GM21526 (cell line): ENCODE measurements at regions not wholly inside any gene's neighbourhood (a gene's known extent, or its start where the extent isn't known, plus 50 kb on each side); places are given as distances from the start of the nearest gene placed in this dataset.
"Not testable (repeated sequence)": the region's sequence is repeated elsewhere in the genome, so short reads cannot be mapped to it uniquely, and the experiment has no call there.

ENCODE experiments used
- ATAC-seq: cut with Tn5 transposase; IDR thresholded peaks from one replicate; pipeline ENCODE4 v1.9.1; 2021; ENCODE audit warnings: moderate library complexity; ENCODE audit not compliant: unreplicated experiment, low FRiP score

DNA sequence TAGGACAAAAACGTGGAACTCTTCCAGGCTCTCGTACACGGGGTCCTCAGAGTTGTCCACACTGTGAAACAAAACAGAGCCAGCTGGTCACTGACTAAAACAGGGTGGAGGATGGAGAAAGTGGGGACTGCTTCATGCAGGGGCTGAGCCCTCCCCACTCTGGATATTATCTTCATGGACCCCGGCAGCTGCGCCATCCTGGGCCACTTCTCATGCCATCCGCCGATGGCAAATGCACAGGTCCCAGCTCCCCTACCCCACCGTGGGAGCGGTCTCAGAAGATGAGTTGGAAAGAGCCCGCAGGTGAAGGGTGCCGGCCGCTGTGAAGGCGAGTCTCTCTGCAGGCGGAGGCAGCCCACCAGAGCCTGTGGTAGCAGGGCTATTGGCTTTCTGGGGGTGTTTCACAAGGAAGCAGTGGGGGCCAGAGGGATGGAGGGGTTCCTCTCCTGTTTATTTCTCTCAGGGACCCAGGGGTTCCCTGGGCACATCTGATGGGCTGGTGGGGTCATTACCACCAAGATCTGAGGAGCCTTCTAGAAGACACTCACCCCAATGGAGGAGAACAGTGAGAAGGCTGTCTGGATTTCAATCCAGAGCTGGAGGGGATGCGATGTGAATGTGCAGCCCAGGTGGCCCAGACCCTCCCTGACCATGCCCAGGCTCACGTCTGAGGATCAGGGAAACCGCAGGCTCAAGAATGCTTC lies 177.3 kb downstream of the KLF13 start:
- ATAC-seq = no peak

DNA sequence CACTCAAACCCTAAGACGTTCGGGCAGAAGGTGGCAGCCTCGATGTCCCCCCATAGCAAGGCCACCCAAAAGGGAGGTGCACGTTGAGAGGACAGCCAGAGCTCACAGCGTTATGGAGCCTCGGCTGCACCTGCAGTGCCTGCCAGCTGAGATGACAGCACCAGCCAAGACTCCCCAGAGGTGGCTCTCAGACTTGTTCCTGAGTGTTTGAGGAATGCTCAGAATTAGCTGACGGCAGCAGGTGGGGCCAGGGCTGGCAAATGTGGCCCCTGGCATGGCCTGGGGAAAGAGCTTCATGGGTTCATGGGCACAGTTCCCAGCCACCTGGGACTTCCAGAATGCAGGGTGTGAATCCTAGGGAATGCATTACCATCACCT lies 177.8 kb downstream of the KLF13 start:
- no peak for ATAC-seq

DNA sequence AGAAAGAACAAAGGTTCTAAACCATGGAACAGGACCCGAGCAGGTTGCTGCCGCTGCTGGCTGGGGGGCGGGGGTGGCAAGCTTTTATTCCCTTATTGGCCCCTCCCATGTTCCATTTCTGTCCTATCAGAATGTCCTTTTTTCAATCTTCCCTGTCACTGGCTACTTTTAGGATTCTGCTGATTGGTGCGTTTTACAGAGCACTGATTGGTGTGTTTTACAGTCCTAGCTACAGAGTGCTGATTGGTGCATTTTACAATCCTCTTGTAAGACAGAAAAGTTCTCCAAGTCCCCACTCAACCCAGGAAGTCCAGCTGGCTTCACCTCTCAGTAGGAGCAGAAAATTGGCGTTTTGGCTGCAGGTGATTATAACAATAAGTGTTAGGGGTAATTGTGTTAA lies 180.9 kb downstream of the KLF13 start:
- not testable (repeated sequence) for ATAC-seq

DNA sequence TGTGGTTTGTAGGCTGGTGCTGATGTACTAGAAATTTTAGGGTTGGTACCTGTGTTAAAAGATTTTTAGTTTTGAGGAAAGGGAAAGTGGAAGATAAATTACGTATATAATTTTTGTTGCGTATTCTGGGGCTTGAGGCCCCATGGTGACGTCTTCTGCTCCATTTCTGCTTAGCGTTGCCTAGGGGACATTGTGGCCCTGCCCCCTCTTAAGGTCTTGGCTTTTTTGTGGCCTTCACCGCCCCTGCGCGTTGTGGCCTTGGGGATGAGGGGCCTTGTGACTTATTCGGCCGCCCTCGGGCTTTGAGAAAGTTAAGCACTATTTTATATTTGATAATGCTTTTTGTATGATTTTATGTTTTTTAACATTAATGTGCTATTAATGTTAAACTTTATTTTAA lies 182.0 kb downstream of the KLF13 start:
- ATAC-seq = no peak

DNA sequence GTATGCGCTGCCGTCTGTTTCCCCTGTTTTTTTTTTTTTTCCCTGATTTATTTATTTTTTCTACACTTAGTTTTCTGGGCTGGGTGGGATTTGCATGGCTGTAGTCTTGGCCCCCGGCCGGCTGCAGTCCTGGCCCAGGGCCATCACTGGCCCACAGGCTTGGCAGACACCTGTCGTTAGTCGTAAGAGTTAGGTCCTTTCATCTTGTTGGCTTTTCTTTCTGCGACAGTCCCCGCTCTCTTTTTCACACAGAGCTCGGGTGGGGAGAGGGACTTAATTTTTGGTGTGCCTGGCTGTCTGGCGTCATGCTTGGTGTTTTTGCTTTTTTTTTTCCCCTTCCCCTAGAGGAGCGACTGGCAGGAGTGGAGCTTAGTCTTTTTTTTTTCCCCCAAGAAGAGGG lies 183.4 kb downstream of the KLF13 start:
- no peak for ATAC-seq

DNA sequence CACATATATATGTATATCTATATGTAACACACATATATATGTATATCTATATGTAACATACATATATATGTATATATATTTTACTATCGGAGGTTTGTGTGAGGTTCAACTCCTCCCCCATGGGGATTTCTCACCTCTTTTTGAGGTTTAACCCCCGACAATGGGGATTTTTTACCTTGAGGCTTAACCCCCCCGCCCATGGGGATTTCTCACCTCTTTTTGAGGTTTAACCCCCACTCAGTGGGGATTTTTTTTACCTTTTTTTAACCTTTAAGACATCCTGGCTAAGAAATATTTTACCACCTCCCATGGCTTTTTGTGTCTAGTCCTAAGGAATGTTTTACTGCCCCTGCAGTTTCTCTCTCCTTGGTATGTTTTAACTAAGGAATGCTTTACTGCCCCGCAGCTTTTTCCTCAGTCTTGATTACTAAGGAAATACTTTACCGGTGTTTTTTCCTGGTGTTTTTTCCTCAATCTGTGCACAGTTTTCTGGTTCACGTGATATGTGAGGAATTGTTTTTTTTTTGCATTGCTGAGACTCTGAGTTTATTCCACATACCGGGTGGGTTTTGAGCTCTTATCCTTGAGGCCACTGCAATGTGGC lies 185.2 kb downstream of the KLF13 start:
- no peak for ATAC-seq

DNA sequence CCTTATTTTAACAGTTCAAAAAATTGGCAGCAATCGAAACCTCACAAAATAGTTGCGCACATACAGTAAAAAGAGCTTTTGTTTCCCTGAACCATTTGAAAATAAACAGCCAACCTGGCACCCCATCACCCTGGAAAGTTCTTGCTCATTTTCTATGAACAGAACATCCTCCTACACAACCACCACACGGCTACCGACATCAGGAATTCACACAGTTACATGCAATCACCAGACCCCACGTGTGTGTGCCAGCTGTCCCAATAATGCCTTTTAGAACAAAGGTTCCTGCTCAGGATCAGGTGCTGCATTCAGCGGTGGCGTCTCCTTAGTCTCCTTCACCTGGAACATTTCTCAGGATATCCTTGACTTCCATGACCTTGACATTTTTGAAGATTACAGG lies 186.5 kb downstream of the KLF13 start:
- no peak for ATAC-seq

DNA sequence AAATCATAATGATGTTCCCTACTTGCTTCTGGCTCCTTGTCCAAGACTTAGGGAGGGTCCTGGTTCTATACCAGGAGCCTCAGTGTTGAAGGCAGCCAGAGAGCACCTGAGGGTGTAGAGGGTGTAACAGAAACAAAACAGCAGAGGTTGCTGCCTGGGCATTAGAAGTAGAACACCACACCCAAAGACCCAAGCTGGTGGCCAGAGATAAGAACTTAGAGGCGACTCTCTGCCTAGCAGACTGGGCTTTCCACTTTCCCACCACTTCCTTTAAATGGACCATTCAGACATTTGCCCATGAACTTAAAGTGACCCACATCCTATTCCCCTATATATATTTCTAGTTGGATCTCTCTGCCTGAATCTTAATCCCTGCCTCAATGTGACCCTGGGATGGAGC lies 189.8 kb downstream of the KLF13 start:
- ATAC-seq = no peak

DNA sequence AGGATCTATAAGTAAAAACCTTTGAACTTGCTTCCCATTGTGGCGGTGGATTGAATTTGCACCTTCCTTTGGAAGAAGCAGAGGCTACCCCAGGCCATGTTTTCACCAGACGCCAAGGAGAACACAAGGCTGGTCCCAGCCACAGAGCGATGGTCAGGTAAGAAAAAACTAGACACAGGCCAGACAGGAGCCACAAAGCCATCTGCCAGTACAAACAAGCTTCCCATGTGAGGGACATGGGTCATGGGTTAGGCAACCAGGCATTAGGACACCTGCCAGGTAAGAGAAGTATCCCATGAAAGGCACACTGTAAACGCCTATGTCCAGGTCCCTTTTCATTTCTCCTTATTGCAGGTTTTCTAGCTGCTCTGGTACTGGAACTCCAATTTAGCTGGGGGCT lies 190.2 kb downstream of the KLF13 start:
- no peak for ATAC-seq

DNA sequence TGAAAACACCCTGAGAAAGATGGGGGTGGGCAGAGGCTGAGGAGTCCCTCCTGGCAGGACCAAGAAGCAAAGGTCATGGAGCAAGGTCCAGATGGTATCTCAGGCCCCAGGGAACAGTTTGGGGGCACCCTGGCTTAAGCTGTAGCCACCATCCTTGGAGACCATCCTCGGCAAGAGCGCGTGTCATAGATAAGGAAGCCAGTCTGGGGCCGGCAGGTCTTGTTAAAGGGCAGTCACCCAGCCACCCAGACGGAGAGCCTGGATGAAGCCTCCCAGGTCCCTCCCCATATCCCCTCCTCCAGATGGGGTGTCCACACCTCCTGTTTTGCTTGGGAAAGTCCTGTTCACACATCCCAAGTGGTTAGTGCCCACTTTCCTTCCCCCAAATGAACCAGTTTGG lies 191.1 kb downstream of the KLF13 start:
- ATAC-seq = no peak

DNA sequence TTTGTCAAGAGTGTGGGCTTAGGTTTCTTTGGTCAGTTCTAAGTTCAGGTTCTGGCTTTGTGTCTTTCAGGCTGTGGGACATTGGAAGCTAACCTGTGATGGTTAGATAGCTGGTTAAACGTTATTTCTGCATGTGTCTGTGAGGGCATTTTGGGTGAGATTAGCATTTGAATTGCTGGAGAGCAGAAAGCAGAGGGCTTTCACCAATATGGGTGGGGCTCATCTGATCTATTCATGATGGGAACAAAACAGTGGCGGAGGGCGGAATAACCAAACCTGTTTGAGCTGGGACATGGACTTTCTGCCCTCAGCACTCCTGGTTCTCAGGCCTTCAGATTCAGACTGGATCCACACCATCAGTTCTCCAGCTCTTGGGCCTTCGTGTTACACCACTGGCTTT lies 195.4 kb downstream of the KLF13 start:
- no peak for ATAC-seq

DNA sequence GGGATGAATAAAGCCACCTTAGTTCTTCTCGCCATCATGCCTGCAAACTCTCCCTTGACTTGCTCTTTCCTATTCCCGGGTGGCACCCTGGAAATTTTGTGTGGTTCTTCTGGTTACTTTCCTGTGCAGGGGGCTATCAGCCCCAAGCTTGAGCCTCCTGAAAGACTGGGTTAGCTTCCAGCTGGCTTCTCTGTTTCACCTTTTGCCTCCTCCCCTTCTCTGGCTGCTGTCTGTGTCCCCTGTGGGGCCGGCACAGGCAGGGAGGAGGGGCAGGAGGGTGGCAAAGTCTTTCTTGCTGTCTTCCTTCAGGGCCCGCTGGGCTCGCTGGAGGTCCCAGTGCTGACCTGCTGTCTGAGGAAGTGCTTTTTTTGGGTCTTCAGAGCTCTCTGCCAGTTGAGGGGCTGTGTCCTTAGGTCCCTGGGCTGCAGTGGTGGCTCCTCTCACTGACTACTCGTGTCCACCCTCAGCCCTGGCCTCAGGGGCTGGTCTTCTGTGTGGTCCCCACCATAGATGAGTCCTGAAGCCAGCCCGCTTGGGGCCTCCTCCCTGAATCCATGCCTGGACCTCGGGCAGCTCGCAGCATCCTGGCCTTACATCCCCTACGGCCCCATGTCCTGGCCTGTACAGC lies 196.5 kb downstream of the KLF13 start:
- ATAC-seq = no peak

DNA sequence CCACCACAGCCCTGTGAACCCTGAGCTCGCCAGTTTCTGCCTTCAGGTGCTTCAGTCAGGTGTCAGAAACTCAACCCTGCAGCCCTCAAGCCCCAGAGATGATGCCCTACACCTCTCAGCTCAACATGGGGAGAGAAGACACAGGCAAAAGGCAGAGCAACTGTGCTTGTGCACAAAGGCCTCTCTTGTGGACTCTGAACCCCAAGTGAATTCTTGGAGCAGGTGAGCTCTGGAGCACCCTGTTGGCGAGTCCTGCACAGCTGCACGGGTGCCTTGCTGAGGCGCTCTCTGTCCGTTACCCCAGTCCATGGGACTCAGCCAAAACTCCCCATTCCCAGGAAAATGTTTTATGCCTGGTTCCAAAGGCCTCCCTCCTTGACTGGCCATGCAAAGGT lies 197.0 kb downstream of the KLF13 start:
- ATAC-seq = no peak

DNA sequence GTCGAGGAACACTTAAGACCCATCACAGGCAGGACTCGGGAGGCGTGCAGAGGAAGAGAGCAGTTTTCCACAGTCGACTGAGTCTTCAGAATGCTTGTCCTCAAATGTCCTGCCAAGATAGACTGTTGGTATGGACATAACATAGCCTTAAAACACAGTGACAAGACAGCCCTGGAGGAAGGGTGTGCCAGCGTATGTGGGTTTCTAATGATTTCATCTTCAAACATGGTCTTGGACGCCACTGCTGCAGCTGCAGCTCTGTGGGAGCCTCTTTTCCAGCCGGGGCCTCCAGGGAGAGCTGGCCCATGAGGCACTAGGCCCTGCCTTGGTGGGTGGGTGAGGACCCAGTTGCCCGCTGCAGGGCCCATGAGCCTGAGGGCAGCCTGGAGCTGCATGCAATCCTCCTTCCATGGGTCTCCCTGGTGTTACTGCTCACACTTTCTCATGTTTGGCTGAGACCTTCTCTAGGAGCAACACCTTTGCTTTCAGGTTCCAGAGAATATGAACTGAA lies 198.6 kb downstream of the KLF13 start:
- no peak for ATAC-seq

DNA sequence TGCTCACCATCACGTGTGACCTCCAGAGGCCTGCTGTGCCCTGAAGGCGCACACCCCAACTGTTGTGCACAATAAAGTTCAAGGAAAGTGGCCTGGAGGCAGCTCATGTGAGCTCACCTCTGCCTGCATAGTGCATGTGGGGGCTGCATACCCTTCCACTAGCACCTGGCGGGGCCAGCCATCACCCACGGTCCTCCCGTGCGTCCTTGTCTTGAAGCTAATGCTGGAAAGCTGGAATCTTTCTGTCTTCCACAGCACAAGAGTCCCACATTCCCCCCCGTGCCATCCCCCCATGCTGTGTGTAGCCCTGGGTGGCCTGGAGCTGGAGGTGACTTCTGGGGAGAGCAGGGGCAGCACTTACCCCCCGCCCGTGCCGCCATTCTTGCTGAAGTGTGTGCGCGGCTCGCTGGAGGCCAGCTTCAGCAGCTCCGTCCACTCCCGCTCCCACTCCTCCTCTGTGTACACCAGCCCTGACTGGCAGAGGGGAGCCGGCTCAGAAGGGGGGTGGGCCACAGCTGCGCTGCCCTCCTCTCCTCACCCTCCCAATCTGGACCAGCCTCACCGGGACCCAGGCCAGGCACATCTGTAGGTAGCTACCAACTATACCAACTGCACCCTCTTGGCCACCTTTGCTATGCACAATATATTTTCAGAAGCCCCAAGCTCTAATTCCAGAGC lies 199.5 kb downstream of the KLF13 start:
- no peak for ATAC-seq

DNA sequence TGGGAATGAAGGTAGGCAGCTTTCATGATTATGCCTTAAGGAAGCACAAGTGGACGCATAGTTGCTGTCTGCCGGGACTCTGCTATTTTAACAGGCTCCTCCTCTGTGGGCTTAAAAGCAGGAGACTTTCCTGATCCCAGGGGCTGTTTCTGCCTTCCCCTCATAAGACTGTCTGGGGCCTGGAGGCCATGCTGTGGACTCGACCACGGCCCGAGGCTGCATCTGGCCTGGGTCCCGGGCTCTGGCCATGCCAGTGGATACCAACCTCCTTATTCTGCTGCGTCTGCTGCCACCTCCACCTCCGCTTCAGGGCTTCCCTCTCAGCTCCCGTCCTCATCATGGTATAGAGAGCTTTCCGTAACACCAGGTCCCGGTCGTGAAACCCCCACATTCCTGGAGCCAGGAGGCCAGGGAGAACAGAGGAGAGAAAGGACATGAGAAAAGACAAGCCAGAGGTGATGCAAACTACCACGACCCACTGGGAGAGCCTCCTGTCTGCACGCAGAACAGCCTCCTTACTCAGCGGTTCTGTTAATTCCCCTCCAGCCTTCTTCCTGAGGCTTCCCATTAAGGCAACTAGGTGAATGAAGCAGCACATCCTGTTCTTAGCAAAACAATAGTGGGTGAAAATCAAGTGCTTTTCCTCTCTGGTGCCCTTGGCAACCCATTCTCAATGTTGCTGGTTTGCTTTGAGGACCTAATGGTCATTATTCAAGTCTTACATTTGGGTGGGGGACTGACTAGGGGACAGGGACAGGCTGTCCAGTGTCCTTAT lies 200.5 kb downstream of the KLF13 start:
- ATAC-seq = no peak

DNA sequence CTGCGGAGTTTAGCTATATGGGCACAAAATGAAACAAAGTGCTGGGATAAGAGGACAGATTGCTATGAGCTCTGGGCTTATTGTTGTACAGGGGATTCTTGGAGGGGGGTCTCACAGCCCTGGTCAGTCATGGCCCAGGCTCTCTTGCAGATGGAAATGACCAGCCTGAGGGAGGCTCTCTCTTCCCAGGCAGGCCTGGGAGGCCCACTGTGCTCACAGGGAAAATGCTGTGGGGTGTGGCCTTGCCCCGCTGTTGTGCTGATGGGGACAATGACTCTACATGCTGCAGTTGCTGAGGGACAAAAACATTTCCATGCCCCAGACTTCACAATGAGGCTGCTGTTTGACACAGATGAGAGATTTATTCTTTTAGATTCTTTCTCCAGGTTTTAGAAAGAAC lies 202.2 kb downstream of the KLF13 start:
- ATAC-seq = no peak

DNA sequence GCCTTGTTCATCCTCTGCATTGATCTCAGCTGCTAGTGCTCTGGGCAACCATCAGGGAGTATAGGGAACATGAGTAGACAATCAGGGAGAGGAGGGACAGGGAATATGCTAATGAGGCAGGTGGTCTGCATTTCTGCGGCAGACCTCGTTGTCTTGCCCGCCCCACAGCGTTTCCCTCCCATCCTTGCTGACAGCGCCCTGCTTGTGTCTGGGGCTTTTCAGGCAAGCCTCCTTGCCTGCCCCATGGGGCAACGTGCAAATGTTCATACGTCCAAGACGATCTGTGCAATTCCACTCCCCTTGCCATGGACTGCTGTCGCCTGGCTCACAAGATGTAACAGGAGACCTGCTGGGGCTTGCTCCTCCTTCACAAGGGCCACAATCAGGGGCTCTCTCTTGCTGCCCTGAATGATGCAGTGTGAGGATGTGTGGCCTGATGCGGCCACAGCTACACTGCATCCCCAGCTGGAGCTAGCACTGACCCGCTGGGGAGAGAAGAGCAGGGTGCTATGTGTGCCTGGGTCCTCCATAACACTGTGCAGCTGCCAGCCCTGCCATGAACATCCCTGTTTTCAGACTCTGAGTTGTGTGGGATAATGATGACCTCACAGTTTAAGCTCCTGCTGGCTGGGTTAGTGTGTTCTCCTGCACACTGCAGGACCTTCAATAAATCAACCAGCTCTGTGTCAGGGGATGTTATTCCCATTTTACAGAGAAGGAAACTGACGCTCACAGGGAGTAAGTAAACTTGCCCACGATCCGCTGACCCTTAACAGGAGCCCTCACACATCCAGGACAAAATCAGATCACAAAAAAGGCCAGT lies 211.3 kb downstream of the KLF13 start:
- ATAC-seq = no peak

DNA sequence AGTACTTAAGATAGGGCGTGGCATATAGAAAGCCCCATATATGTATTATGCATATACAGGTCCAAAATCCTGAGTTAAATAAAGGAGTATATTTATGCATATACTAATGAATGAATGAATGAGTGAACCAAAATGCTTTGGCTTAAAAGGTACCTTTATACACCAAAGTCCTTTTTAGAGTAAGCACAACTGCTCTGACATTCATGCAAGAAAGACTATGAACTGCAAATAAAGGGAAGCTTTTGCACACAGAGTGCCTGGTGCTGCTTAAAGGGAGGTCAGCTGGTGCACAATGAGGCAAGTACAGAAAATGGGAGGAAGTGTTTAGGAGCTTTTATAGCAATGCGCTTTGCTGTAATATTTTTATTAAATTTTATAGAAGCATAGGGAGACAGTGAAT lies 214.0 kb downstream of the KLF13 start:
- no peak for ATAC-seq

DNA sequence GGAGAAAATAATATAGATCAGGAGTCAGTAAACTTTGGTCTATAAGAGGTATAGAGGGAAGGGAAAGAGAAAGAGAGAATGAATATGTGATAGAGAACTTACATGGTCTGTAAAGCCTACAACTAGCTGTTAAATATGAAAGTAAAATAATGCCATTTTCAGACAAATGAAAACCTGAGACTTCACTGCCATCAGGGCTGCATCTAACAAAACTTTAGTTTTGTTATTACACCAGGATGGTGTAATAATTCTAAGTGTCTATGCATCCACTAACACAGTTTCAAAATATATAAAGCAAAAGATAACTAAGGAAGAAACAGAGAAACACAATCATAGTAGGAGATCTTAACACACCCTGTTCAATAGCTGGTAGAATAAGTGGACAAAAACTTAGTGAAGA lies 217.7 kb downstream of the KLF13 start:
- ATAC-seq = no peak
